ENCODE measurements at regions not wholly inside any gene's neighbourhood (a gene's known extent, or its start where the extent isn't known, plus 50 kb on each side); places are given as distances from the start of the nearest gene placed in this dataset.

DNA sequence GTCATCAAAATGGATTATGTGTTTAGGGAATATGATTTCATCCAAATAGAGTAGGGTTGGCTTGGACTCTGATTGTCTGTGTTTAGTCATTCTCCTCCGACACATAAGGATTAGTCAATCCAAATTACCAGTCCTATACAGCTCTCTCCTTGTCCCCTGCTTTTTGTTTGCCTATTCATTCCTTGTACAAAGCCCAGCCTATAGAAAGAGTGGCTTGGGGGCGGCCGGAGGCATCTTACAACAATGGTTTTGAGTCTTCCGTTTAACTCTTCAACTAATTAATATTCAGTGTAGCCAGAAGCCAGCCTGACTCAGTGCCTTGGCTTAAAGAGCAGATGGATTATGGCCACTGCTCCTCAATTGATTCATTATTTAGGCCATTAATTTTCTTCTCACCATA lies 796.6 kb upstream of the POU3F4 start:
- TF ChIP-seq, protein P1, sequence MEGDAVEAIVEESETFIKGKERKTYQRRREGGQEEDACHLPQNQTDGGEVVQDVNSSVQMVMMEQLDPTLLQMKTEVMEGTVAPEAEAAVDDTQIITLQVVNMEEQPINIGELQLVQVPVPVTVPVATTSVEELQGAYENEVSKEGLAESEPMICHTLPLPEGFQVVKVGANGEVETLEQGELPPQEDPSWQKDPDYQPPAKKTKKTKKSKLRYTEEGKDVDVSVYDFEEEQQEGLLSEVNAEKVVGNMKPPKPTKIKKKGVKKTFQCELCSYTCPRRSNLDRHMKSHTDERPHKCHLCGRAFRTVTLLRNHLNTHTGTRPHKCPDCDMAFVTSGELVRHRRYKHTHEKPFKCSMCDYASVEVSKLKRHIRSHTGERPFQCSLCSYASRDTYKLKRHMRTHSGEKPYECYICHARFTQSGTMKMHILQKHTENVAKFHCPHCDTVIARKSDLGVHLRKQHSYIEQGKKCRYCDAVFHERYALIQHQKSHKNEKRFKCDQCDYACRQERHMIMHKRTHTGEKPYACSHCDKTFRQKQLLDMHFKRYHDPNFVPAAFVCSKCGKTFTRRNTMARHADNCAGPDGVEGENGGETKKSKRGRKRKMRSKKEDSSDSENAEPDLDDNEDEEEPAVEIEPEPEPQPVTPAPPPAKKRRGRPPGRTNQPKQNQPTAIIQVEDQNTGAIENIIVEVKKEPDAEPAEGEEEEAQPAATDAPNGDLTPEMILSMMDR (IDR thresholded peaks at IDR 0.05) = no peak
- no peak for TF ChIP-seq POLR2A (IDR thresholded peaks at IDR 0.05)

Data from testis (tissue), 2 donors.